ENCODE measurements at regions not wholly inside any gene's neighbourhood (a gene's known extent, or its start where the extent isn't known, plus 50 kb on each side); places are given as distances from the start of the nearest gene placed in this dataset.

DNA sequence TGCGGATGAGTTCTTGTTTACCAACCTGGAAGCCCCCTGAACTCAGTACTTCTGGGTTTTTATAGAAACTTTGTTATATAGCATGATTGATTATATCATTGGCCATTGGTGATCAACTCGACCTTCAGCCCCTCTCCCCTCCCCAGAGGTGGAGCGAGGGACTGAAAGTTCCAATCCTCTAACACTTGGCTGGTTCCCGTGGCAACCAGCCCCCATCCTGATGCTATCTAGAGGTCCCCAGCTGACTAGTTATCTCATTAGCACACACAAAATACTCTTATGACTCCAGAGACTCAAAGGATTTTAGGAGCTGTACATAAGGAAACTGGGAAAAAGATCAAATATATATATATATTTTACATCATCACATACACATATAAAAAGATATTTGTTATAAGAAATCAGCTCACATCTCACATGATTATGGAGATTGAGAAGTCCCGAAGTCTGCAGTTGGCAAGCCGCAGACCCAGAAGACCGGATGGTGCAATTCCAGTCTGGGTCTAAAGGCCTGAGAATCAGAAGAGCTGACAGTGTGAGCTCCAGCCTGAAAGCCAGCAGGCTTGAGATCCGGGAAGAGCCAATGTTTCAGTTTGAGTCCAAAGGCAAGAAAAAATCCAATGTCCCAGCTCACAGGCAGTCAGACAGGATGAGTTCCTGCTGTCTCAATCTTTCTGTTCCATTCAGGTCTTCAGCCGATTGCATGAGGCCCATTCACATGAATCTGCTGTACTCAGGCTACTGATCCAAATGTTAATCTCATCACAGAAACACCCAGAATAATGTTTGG, 179.3 kb upstream of the DTNBP1 start:
- no peak for ATAC-seq (ENCODE audit: low read depth in 2 of 2)
- Histone ChIP-seq H3K4me3 (ENCODE audit: low read depth, low read length) (no peak overlapping the region), H3K4me1 (ENCODE audit: control insufficient read depth, insufficient read depth, low read length, poor library complexity, severe bottlenecking) (no peaks in the 10 kb centered on the region), H3K27ac (ENCODE audit: insufficient read depth, low read length, poor library complexity, severe bottlenecking) (no peak overlapping the region), H3K36me3 (ENCODE audit: control insufficient read depth, insufficient read depth, low read length) (no peaks in the 10 kb centered on the region), H3K9me3 (ENCODE audit: control insufficient read depth in 2 of 2, low read length in 2 of 2) (no peaks in the 10 kb centered on the region), H3K27me3 (ENCODE audit: control insufficient read depth, insufficient read depth, low read length) (no peaks in the 10 kb centered on the region)
- no peak for DNase-seq
- H3K4me1 Mint-ChIP-seq, result no peaks in the 10 kb centered on the region
- H3K4me3 Mint-ChIP-seq, result no peak overlapping the region
- H3K27ac Mint-ChIP-seq, result no peak overlapping the region
- H3K9me3 Mint-ChIP-seq, result peaks cover 0 to 2% (median 0%) of the 10 kb centered on the region in 7 donors
- H3K27me3 Mint-ChIP-seq, result peaks cover 17% of the 10 kb centered on the region
- H3K36me3 Mint-ChIP-seq, result no peaks in the 10 kb centered on the region

DNA sequence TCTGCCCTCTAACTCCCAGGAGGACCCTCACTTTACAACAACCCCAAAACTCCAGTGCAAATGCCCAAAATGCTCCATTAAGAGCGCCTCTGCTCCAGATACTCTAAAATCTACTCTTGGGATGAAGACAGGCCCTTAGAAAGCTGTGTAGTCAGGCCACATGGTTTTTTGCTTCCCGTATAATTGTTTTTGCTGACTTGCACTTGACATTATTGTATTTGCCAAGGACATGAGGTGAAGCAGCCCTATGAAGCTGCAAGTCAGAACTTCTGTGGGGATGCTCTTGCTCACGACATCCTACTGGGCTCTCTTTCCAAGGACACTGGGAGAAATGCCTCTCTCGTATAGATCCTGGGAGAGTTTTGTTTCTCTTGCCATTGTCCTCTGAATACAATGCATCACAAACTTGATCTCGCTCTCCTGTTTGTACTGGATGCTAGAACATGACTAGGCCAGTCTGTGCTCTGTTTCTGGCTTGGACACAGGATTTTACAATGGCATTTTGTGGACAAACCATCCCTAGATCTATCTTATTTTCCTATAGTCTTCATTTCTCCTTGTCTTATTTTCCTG, 177.2 kb upstream of the DTNBP1 start:
- Histone ChIP-seq H3K4me1 (ENCODE audit: control insufficient read depth, insufficient read depth, low read length, poor library complexity, severe bottlenecking) (no peaks in the 10 kb centered on the region), H3K27me3 (ENCODE audit: control insufficient read depth, insufficient read depth, low read length) (no peaks in the 10 kb centered on the region), H3K36me3 (ENCODE audit: control insufficient read depth, insufficient read depth, low read length) (no peaks in the 10 kb centered on the region), H3K4me3 (ENCODE audit: low read depth, low read length) (no peak overlapping the region), H3K27ac (ENCODE audit: insufficient read depth, low read length, poor library complexity, severe bottlenecking) (no peak overlapping the region), H3K9me3 (ENCODE audit: control insufficient read depth in 2 of 2, low read length in 2 of 2) (no peaks in the 10 kb centered on the region)
- Mint-ChIP-seq H3K4me3 (no peak overlapping the region), H3K4me1 (no peaks in the 10 kb centered on the region), H3K36me3 (no peaks in the 10 kb centered on the region), H3K9me3 (peaks cover 0 to 5% (median 0%) of the 10 kb centered on the region in 7 donors), H3K27ac (no peak overlapping the region), H3K27me3 (peaks cover 17% of the 10 kb centered on the region)
- no peak for DNase-seq
- no peak for ATAC-seq (ENCODE audit: low read depth in 2 of 2)

DNA sequence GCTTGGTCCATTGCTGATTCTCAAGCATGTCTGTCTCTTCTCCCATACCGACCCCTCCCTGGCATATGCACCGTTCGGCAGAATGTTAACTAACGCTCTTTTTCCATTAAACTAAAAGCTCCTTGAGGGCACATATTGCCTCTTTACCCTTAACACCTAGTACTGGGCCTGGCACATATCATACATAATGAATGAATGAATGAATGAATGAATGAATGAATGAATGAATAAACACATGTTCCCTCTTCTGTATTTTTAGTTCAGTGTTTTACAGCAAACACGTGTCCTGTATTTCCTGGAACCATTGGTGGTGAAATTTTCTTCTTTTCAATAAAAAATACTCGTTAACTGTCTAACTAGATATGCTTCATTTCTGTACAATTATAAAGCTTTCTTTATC, 174.4 kb upstream of the DTNBP1 start:
- H3K4me3 Mint-ChIP-seq, result no peak overlapping the region
- no peaks in the 10 kb centered on the region for H3K36me3 Mint-ChIP-seq
- H3K9me3 Mint-ChIP-seq, result peaks cover 0 to 5% (median 0%) of the 10 kb centered on the region in 7 donors
- H3K27ac ChIP-seq (ENCODE audit: insufficient read depth, low read length, poor library complexity, severe bottlenecking), result no peak overlapping the region
- ATAC-seq (ENCODE audit: low read depth in 2 of 2) (no peak), DNase-seq (no peak)
- no peaks in the 10 kb centered on the region for H3K9me3 ChIP-seq (ENCODE audit: control insufficient read depth in 2 of 2, low read length in 2 of 2)
- peaks cover 16% of the 10 kb centered on the region for H3K27me3 Mint-ChIP-seq
- no peaks in the 10 kb centered on the region for H3K27me3 ChIP-seq (ENCODE audit: control insufficient read depth, insufficient read depth, low read length)
- no peak overlapping the region for H3K4me3 ChIP-seq (ENCODE audit: low read depth, low read length)
- H3K4me1 Mint-ChIP-seq, result no peaks in the 10 kb centered on the region
- H3K27ac Mint-ChIP-seq, result no peak overlapping the region
- H3K36me3 ChIP-seq (ENCODE audit: control insufficient read depth, insufficient read depth, low read length), result no peaks in the 10 kb centered on the region
- H3K4me1 ChIP-seq (ENCODE audit: control insufficient read depth, insufficient read depth, low read length, poor library complexity, severe bottlenecking), result no peaks in the 10 kb centered on the region

DNA sequence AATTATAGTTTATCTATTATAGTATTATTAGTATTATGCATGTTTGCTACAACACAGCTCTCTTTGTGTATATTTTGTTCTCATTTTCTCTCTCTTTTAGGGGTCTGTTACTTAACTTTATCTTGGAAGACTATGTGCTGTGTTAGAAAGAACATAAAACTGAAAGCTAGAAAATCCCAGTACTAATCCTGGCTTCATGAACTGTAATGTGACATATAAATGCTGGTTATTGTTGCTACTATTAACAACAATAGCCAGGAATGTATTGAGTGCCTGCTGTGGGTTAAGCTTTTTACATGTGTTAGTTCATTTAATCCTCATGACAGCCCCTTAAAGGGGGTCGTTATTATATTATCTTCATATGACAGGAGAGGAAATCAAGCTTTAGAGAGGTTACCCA, 170.0 kb upstream of the DTNBP1 start:
- Mint-ChIP-seq H3K27me3 (no peaks in the 10 kb centered on the region), H3K9me3 (peaks cover 0 to 3% (median 0%) of the 10 kb centered on the region in 7 donors), H3K4me1 (no peaks in the 10 kb centered on the region), H3K27ac (no peak overlapping the region), H3K36me3 (no peaks in the 10 kb centered on the region), H3K4me3 (no peak overlapping the region)
- H3K9me3 ChIP-seq (ENCODE audit: control insufficient read depth in 2 of 2, low read length in 2 of 2), result no peaks in the 10 kb centered on the region
- no peaks in the 10 kb centered on the region for H3K36me3 ChIP-seq (ENCODE audit: control insufficient read depth, insufficient read depth, low read length)
- H3K4me1 ChIP-seq (ENCODE audit: control insufficient read depth, insufficient read depth, low read length, poor library complexity, severe bottlenecking), result no peaks in the 10 kb centered on the region
- no peak overlapping the region for H3K4me3 ChIP-seq (ENCODE audit: low read depth, low read length)
- ATAC-seq (ENCODE audit: low read depth in 2 of 2) (no peak), DNase-seq (no peak)
- no peaks in the 10 kb centered on the region for H3K27me3 ChIP-seq (ENCODE audit: control insufficient read depth, insufficient read depth, low read length)
- H3K27ac ChIP-seq (ENCODE audit: insufficient read depth, low read length, poor library complexity, severe bottlenecking), result no peak overlapping the region

DNA sequence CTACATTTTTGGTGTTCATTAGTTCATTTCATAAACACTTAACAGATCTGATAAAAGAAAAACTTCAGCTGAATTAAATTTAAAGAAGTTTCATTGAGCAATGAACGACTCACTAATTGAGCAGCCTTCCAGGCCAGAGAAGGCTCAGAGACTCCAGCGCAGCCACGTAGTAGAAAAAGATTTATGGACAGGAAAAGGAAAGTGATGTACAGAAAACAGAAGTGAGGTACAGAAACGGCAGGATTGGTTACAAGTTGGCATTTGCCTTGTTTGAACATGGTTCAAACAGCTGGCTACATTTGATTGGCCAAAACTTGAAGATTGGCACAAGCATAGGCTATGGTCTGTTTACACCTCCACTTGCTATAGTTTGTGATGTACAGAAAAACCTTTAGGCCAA, 166.3 kb upstream of the DTNBP1 start:
- DNase-seq (no peak), ATAC-seq (ENCODE audit: low read depth in 2 of 2) (no peak)
- Histone ChIP-seq H3K27ac (ENCODE audit: insufficient read depth, low read length, poor library complexity, severe bottlenecking) (no peak overlapping the region), H3K4me1 (ENCODE audit: control insufficient read depth, insufficient read depth, low read length, poor library complexity, severe bottlenecking) (no peaks in the 10 kb centered on the region), H3K36me3 (ENCODE audit: control insufficient read depth, insufficient read depth, low read length) (no peaks in the 10 kb centered on the region), H3K9me3 (ENCODE audit: control insufficient read depth in 2 of 2, low read length in 2 of 2) (no peaks in the 10 kb centered on the region), H3K4me3 (ENCODE audit: low read depth, low read length) (no peak overlapping the region), H3K27me3 (ENCODE audit: control insufficient read depth, insufficient read depth, low read length) (no peaks in the 10 kb centered on the region)
- H3K9me3 Mint-ChIP-seq, result peaks cover 0 to 2% (median 0%) of the 10 kb centered on the region in 7 donors
- no peaks in the 10 kb centered on the region for H3K36me3 Mint-ChIP-seq
- H3K27me3 Mint-ChIP-seq, result peaks cover 5% of the 10 kb centered on the region
- no peaks in the 10 kb centered on the region for H3K4me1 Mint-ChIP-seq
- H3K27ac Mint-ChIP-seq, result no peak overlapping the region
- no peak overlapping the region for H3K4me3 Mint-ChIP-seq

DNA sequence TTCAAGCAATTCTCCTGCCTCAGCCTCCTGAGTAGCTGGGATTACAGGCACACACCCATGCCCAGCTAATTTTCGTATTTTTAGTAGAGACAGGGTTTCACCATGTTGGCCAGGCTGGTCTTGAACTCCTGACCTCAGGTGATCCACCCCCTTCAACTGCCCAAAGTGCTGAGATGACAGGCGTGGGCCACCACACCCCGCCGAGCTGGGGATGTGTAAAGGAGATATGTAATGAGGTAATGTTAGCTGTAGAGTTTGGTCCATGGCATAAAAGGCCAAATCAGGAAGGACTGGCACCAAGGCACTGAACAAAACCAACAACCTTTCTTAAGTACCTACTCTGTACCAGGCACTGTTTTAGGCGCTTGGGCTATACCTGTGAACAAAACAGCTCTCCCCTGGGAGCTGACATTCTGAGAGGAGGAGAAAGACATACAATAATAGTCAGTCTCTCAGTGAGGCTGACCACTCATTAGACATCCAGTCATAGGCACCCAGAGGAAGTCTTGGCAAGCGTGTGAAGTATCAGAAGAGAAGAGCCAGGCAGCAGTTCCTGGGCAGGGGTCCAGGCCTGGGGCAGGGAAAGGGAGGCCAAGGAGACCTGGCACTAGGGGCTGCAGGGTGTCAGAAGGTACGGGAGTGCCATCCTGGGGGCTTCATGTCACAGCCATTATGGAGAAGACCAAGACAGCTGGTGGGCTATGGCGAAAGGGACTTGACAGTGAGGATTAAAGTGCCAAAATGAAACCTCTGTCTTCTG, 164.8 kb upstream of the DTNBP1 start:
- no peak overlapping the region for H3K27ac ChIP-seq (ENCODE audit: insufficient read depth, low read length, poor library complexity, severe bottlenecking)
- Mint-ChIP-seq H3K4me1 (no peaks in the 10 kb centered on the region), H3K27me3 (peaks cover 9% of the 10 kb centered on the region), H3K36me3 (no peaks in the 10 kb centered on the region), H3K4me3 (no peak overlapping the region), H3K27ac (no peak overlapping the region), H3K9me3 (peaks cover 0 to 2% (median 0%) of the 10 kb centered on the region in 7 donors)
- H3K4me3 ChIP-seq (ENCODE audit: low read depth, low read length), result no peak overlapping the region
- no peaks in the 10 kb centered on the region for H3K9me3 ChIP-seq (ENCODE audit: control insufficient read depth in 2 of 2, low read length in 2 of 2)
- no peaks in the 10 kb centered on the region for H3K4me1 ChIP-seq (ENCODE audit: control insufficient read depth, insufficient read depth, low read length, poor library complexity, severe bottlenecking)
- DNase-seq (no peak), ATAC-seq (ENCODE audit: low read depth in 2 of 2) (no peak)
- no peaks in the 10 kb centered on the region for H3K36me3 ChIP-seq (ENCODE audit: control insufficient read depth, insufficient read depth, low read length)
- H3K27me3 ChIP-seq (ENCODE audit: control insufficient read depth, insufficient read depth, low read length), result no peaks in the 10 kb centered on the region

DNA sequence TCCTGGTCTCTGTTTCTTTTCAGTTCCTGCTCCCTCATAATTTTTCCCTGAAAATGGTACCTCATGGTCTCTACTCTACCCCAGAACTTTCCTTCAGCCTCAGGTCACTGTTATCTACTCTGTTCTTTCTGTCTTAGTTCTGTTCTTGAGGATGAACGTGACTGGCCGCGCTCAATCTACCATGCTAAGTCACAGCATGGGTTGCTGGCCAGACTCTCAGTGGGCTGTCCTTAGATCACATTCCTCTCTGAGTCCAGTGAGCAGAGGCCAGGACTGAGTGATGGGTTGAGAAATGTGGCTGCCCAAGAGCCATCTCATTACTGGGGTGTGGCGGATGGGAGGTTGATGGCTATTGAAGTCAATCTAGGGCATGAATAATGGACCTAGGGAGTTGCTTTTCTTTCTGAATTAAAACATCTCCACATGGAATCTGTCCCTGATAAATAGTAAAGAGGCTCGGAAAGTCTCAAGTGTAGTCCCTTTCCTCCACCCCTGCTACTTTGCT, 164.0 kb upstream of the DTNBP1 start:
- H3K27me3 ChIP-seq (ENCODE audit: control insufficient read depth, insufficient read depth, low read length), result peaks cover 3% of the 10 kb centered on the region
- peaks cover 0 to 2% (median 0%) of the 10 kb centered on the region in 7 donors for H3K9me3 Mint-ChIP-seq
- H3K4me3 Mint-ChIP-seq, result no peak overlapping the region
- no peaks in the 10 kb centered on the region for H3K36me3 Mint-ChIP-seq
- H3K4me1 Mint-ChIP-seq, result no peaks in the 10 kb centered on the region
- peaks cover 9% of the 10 kb centered on the region for H3K27me3 Mint-ChIP-seq
- H3K36me3 ChIP-seq (ENCODE audit: control insufficient read depth, insufficient read depth, low read length), result no peaks in the 10 kb centered on the region
- ATAC-seq (ENCODE audit: low read depth in 2 of 2) (no peak), DNase-seq (no peak)
- H3K27ac ChIP-seq (ENCODE audit: insufficient read depth, low read length, poor library complexity, severe bottlenecking), result no peak overlapping the region
- H3K4me1 ChIP-seq (ENCODE audit: control insufficient read depth, insufficient read depth, low read length, poor library complexity, severe bottlenecking), result no peaks in the 10 kb centered on the region
- no peak overlapping the region for H3K4me3 ChIP-seq (ENCODE audit: low read depth, low read length)
- H3K27ac Mint-ChIP-seq, result no peak overlapping the region
- H3K9me3 ChIP-seq (ENCODE audit: control insufficient read depth in 2 of 2, low read length in 2 of 2), result no peaks in the 10 kb centered on the region
